ENCODE measurements at regions not wholly inside any gene's neighbourhood (a gene's known extent, or its start where the extent isn't known, plus 50 kb on each side); places are given as distances from the start of the nearest gene placed in this dataset.

GRCh38 chr3:146680617-146681016 is 75.5 kb upstream of the PLSCR5 start:
- ATAC-seq (no peak), FAIRE-seq (no peak), DNase-seq (ENCODE audit: low read depth, low spot score) (no peak)
- H3K27ac ChIP-seq (ENCODE audit: control insufficient read depth, insufficient read depth) = no peak overlapping the region
- no peak for TF ChIP-seq POLR2AphosphoS5 (IDR thresholded peaks at IDR 0.05; ENCODE audit: low read length)
- TF ChIP-seq PKNOX1 (IDR thresholded peaks at IDR 0.05) = 0 out of 2 replicates have a peak, but pooled peaks have one; percentile 26
- no peaks in the 10 kb centered on the region for H3K4me1 ChIP-seq (ENCODE audit: control insufficient read depth, insufficient read depth, low read length)
- no peaks in the 10 kb centered on the region for H4K20me1 ChIP-seq (ENCODE audit: control insufficient read depth, insufficient read depth)
- H3K9me3 ChIP-seq (replicated peaks; ENCODE audit: control insufficient read depth, insufficient read depth, low read length) = no peaks in the 10 kb centered on the region
- in situ Hi-C loops (cut with MboI) (no loop called here), intact Hi-C loops (cut with micrococcal nuclease; ENCODE audit: unreplicated experiment) (no loop called here)
- SMC1A ChIA-PET (ENCODE audit: uncharacterized antibody, unreplicated experiment) = no interaction called here
- RAD21 ChIA-PET (ENCODE audit: unreplicated experiment) = no interaction called here
- H2AFZ ChIP-seq (ENCODE audit: control insufficient read depth, low read depth, low read length) = no peak overlapping the region
- no peak overlapping the region for H3K4me3 ChIP-seq
- no peaks in the 10 kb centered on the region for H3K79me2 ChIP-seq (ENCODE audit: control insufficient read depth, insufficient read depth, low read length)
- POLR2A ChIA-PET = no interaction called here
- CTCF ChIA-PET = no interaction called here
- H3K27me3 ChIP-seq (replicated peaks in 1 of 2; ENCODE audit: control insufficient read depth in 2 of 2, insufficient read depth in 2 of 2, low read length in 1 of 2) = no peaks in the 10 kb centered on the region
- H3K4me2 ChIP-seq (ENCODE audit: control insufficient read depth, insufficient read depth) = no peak overlapping the region
- WGBS (ENCODE audit: insufficient coverage, insufficient replicate concordance, low lambda C conversion rate, missing lambda C conversion rate) = 1% methylated on average over 4 of the region's 4 CpGs
- H3K9ac ChIP-seq (ENCODE audit: control insufficient read depth, insufficient read depth, low read length) = no peak overlapping the region
- BruUV-seq (replicated peaks) = no TSS peak
- no peaks in the 10 kb centered on the region for H3K36me3 ChIP-seq (ENCODE audit: control insufficient read depth in 2 of 2, insufficient read depth in 2 of 2, low read length in 1 of 2)

- intact Hi-C loops (cut with micrococcal nuclease; ENCODE audit: unreplicated experiment) = no loop called here
- WGBS (ENCODE audit: insufficient coverage, insufficient replicate concordance, low lambda C conversion rate, missing lambda C conversion rate) = 6% methylated on average over 3 of the region's 3 CpGs
- RAD21 ChIA-PET (ENCODE audit: unreplicated experiment) = no interaction called here
- BruUV-seq (replicated peaks) = no TSS peak
- no peak overlapping the region for H3K9ac ChIP-seq (ENCODE audit: control insufficient read depth, insufficient read depth, low read length)
- SMC1A ChIA-PET (ENCODE audit: uncharacterized antibody, unreplicated experiment) = no interaction called here
- H3K4me1 ChIP-seq (ENCODE audit: control insufficient read depth, insufficient read depth, low read length) = no peaks in the 10 kb centered on the region
- ATAC-seq (no peak), FAIRE-seq (no peak), DNase-seq (ENCODE audit: low read depth, low spot score) (no peak)
- H4K20me1 ChIP-seq (ENCODE audit: control insufficient read depth, insufficient read depth) = no peaks in the 10 kb centered on the region
- CTCF ChIA-PET = no interaction called here
- in situ Hi-C loops (cut with MboI) = no loop called here
- no peaks in the 10 kb centered on the region for H3K27me3 ChIP-seq (replicated peaks in 1 of 2; ENCODE audit: control insufficient read depth in 2 of 2, insufficient read depth in 2 of 2, low read length in 1 of 2)
- H3K4me3 ChIP-seq = no peak overlapping the region
- H3K27ac ChIP-seq (ENCODE audit: control insufficient read depth, insufficient read depth) = no peak overlapping the region
- no peaks in the 10 kb centered on the region for H3K9me3 ChIP-seq (replicated peaks; ENCODE audit: control insufficient read depth, insufficient read depth, low read length)
- H3K4me2 ChIP-seq (ENCODE audit: control insufficient read depth, insufficient read depth) = no peak overlapping the region
- H2AFZ ChIP-seq (ENCODE audit: control insufficient read depth, low read depth, low read length) = no peak overlapping the region
- no peak for TF ChIP-seq KDM1A (IDR thresholded peaks at IDR 0.05; ENCODE audit: borderline replicate concordance)
- TF ChIP-seq NR2C2 (IDR thresholded peaks at IDR 0.05; ENCODE audit: borderline replicate concordance, control insufficient read depth, insufficient read length, low read depth) = no peak
- no peaks in the 10 kb centered on the region for H3K79me2 ChIP-seq (ENCODE audit: control insufficient read depth, insufficient read depth, low read length)
- POLR2A ChIA-PET = no interaction called here
- H3K36me3 ChIP-seq (ENCODE audit: control insufficient read depth in 2 of 2, insufficient read depth in 2 of 2, low read length in 1 of 2) = no peaks in the 10 kb centered on the region
These were observed 74.8 kb upstream of the PLSCR5 start for GRCh38 chr3:146679995-146680394.
